NCI-H774 (cell line): ENCODE measurements at regions not wholly inside any gene's neighbourhood (a gene's known extent, or its start where the extent isn't known, plus 50 kb on each side); places are given as distances from the start of the nearest gene placed in this dataset.
"Not testable (repeated sequence)": the region's sequence is repeated elsewhere in the genome, so short reads cannot be mapped to it uniquely, and the experiment has no call there.

Experiments
- DNase-seq: peaks from one replicate; lab custom pipeline; 2025; lab: John Stamatoyannopoulos, UW

- DNase-seq, result no peak
Observed at GRCh38 chr7:54898659-54899340, 120.0 kb upstream of the EGFR start.

DNA sequence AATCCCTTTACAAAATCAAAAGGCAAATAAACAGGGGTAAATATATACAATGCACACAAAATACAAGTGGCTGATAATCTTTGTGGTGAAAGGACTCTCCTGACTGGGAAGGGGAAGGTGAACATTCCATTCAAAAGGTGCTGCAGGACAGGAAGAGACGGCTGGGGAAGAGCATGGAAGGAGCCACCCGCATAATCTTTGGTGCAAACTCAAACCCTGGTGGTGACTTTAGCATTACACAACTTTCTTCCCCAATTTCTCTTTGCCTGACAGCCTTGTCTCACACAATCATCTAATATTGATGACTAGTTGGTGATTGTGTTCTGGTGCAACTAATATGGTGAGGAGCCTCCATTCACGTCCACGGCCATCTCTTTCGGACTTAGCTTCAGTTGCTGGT is 117.0 kb upstream of the EGFR start:
- DNase-seq, result no peak

GRCh38 chr7:54904130-54904529 is 114.7 kb upstream of the EGFR start:
- DNase-seq, result no peak

DNA sequence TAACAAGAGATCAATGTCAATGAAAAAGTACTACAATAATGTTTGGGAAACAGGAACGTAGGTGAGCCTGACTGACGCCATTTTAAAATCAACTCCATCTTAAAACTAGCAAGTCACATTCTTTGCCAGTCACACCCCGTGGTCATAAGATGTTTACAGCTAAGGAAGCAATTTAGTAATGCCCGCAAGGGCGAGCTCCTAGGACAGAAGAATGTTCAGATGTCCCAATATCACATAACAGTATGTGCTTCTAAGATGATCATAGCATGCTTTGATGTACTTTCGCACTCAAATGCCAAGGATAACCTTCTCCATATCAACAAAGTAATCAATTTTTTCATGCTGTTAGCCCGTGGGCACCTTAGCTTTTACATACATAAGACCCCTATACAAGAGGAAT is 113.8 kb upstream of the EGFR start:
- no peak for DNase-seq

DNA sequence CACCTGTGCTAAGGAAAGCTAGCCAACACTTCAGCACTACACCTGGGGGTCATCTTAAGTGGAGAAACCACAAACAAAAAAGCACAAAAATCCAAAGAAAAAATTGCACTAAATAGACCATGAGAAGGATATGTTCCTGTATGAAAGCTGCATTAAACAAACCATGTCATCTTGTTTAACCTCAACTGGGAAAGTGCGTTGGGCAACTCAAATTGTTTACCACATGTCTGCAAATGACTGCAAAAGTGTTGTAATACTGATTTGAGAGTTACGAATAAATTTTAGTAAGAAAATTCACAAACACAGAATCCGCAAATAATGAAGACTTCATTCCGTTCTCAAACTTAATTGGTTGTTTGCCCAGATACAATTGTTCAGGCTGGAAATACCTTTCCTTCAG is 111.9 kb upstream of the EGFR start:
- DNase-seq, result no peak

GRCh38 chr7:54907981-54908380 is 110.8 kb upstream of the EGFR start:
- no peak for DNase-seq

DNA sequence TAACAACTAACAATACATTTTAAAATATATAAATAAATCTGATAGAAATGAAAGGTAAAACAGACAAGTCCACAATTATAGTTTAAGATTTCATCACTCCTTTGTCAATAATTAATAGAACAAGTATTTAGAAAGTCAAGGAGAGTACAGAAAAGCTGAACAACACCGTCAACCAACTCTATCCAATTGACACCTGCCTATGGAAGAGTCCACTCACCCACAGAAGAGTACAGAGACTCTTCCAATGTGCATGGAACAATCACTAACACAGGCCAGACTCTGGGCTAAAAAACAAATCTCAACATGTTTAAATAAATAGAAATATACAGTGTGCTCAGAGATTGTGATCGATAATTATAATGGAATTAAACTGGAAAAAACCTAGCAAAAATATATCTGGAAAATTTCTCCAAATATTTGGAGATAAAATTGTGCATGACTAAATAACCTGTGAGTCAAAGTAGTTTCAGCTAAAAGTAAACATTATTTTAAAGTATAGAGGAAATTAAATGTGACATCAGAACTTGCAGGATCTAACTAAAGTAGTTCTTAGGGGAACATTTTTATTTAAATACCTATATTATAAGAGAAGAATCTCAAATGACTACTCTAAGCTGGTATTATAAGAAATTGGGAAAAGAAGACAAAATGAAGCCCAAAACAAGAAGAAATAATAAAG is 109.9 kb upstream of the EGFR start:
- no peak for DNase-seq

DNA sequence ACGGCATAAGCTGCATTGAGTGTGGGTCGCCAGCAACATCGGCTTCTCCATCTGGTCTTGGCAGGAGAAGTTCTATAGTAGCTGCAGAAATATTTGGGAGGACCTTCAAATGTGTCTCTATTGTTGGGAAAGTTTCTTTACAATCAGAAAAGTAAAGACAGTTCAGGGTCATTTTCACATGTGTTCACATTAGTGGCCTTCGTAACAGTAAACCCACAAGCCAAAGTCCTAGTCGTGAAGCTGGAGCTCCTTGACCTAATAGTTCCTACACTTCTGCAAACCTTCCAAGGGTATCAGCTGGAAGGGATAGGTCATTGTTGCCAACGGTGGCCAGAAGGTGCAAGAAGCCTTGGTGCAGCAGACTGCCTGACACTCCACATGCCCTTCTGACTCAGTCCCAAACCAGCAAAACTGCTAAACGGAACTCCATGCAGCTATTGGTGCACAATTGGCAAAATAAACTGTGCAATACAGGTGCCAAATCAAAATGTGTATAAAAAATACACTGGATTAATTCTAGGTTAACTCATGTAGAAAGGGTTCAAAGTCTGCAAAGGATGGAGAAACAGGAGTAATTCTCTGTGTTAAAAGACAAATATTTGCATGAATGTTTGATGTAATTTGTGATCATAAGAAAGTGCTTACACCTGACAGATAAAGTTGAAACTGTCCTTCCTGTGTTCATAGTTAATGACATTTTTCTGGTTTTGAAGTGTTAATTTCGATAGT is 102.8 kb upstream of the EGFR start:
- DNase-seq, result no peak

- DNase-seq, result no peak
Observed at GRCh38 chr7:54917613-54918391, 101.0 kb upstream of the EGFR start.

DNA sequence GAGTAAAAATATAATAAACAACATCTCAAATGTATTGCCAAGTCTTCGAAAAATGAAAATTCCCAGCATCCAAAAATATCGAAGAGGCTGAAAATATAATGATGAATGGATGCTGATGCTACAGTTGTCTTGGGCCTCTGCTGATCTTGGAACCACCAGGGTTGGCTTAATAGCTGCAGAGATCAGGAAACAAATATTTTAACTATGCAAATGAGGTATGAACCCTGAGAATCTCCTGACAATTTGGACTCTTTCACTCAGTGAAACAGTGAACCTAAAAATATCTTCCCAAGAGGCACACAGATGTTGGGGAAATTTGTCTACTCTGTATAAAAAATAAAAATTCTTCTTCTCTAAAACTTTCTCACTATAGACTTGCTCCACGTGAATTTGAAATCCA is 97.7 kb upstream of the EGFR start:
- DNase-seq, result no peak

DNA sequence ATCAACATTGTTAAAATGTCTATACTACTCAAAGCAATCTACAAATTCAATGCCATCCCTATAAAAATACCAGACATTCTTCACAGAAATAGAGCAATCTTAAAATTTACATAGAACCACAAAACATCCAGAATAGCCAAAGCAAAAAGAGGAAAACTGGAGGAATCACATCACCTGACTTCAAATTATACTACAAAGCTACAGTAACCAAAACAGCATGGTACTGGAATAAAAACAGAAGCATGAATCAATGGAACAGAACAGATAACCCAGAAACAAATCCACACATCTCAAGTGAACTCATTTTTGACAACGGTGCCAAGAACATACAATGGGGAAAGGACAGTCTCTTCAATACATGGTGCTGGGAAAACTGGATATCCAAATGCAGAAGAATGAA is 87.3 kb upstream of the EGFR start:
- DNase-seq, result no peak

- DNase-seq, result peak; percentile 87
Observed at GRCh38 chr7:54932818-54933543, 85.8 kb upstream of the EGFR start.

DNA sequence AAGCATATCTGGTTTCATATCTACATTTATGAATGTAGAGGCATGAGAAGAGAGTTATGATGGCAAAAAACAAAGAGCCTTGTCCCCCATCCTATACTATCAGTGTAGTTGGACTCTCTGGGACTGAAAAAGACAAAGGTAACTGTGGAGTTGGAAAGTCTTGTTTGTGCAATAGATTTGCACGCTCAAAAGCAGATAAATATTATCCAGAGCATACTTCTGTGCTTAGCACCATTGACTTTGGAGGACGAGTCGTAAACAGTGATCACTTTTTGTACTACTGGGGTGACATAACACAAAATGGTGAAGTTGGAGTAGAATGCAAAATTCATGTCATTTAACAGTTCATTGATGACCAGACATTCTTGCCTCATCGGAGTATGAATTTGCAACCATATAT is 85.2 kb upstream of the EGFR start:
- no peak for DNase-seq

- no peak for DNase-seq
Observed at GRCh38 chr7:54940748-54941147, 78.1 kb upstream of the EGFR start.

GRCh38 chr7:54944179-54944578 is 74.6 kb upstream of the EGFR start:
- no peak for DNase-seq

- DNase-seq, result no peak
Observed at GRCh38 chr7:54946271-54946670, 72.5 kb upstream of the EGFR start.

- no peak for DNase-seq
Observed at GRCh38 chr7:54946764-54947163, 72.1 kb upstream of the EGFR start.

DNA sequence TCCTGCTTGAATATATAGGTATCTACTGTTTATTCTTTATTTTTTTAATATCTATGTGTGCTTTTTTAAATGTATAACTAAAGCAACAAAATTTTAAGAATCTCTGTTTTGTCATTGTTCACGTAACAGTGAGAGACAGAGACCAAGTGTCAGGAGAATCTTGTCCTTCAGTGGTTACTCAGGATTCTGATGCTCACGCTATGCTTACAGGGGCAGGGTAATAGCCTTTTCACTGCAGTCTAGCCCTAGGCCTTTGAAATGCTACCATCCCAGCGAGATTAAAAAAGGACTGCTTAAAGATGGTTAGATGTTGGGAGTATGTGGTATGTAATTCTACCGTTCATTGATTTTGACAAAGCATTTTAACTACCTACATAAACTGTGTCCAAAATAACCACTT is 71.6 kb upstream of the EGFR start:
- DNase-seq, result no peak

DNA sequence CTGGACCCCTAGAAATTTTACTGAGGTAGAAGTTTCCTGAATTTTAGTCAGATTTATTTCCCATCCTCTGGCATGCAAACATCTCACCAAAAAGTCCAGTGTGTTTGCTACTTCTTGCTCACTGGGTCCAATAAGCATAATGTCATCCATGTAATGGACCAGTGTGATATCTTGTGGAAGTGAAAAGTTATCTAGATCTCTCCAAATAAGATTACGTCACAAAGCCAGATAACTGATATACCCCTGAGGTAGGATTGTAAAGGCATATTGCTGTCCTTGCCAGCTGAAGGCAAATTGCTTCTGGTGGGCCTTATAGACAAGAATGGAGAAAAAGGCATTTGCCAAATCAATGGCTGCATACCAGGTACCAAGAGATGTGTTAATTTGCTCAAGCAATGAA is 69.3 kb upstream of the EGFR start:
- not testable (repeated sequence) for DNase-seq

DNA sequence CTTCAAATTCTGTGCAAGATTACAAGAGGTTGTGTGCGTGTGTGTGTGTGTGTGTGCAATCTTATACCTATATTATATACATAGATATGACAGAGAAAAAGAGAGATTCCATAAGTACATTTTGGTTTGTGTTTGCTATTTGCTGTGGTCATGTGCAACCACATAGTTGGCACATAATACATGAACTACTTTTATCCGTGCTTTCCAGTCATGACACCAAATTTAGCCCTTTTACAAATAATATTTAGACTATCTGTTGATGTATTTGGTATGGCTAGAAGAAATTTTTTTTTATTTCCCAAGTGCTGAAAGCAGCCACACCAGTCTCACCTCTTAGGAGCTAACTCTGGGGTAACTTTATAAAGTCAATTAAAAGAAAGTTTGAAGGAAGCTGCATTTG is 63.5 kb upstream of the EGFR start:
- no peak for DNase-seq

DNA sequence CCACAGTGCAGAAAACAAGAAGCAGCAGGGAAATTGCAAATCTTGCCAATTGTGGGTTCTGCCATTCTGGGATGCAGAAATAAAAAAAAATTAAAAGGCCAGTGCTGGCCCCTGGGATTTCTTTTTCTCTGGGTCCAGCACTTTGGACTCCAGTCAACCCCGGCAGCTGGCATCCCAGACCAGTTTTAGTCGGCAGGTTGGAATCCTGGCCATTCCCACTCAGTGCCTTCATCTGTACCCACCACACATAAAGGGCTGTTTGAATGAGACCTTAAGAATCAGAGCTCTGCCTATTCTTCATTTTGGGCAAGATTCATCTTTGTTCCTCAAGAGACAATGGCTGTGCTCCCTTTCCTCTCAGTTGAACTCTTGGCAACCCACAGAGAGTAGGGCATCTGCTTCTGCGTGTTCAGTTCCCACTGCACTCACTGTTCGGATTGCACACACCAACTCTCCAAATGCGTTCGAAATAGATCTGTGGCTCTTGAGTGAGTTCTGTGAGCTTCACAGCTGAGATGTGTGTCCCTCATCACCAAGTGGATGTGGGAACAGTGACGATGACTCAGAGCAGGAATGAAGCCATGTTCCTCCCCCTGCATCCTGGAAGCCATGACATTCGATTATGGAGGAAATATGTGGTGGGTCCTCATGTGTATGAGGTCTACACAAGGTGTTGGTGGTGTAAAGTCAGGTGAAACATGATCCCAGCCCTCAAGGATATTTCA is 63.0 kb upstream of the EGFR start:
- DNase-seq, result no peak
